ENCODE measurements at regions not wholly inside any gene's neighbourhood (a gene's known extent, or its start where the extent isn't known, plus 50 kb on each side); places are given as distances from the start of the nearest gene placed in this dataset.

DNA sequence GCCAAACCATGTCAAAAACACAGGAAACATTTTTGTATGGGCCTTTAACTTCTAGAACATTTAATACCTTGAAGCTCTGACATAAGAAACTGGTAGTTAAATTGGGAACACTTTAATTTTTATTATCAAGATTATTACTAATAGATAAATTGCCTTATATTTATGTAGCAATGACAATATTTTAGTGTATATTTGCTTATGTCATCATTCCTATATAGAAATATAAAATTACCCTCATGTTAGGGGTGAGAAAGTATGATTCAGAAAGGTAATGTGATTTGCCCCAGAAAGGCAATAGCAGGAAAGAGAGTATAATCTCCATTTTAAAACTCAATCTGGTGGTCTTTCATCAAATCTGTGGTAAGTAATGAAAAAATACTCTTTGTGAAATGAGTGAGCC is 147.4 kb downstream of the IL15 start:
- no peak overlapping the region for H3K27ac ChIP-seq
- TF ChIP-seq, protein P1, sequence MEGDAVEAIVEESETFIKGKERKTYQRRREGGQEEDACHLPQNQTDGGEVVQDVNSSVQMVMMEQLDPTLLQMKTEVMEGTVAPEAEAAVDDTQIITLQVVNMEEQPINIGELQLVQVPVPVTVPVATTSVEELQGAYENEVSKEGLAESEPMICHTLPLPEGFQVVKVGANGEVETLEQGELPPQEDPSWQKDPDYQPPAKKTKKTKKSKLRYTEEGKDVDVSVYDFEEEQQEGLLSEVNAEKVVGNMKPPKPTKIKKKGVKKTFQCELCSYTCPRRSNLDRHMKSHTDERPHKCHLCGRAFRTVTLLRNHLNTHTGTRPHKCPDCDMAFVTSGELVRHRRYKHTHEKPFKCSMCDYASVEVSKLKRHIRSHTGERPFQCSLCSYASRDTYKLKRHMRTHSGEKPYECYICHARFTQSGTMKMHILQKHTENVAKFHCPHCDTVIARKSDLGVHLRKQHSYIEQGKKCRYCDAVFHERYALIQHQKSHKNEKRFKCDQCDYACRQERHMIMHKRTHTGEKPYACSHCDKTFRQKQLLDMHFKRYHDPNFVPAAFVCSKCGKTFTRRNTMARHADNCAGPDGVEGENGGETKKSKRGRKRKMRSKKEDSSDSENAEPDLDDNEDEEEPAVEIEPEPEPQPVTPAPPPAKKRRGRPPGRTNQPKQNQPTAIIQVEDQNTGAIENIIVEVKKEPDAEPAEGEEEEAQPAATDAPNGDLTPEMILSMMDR (IDR thresholded peaks at IDR 0.05): no peak
- no peak for TF ChIP-seq ZFX (IDR thresholded peaks at IDR 0.05; ENCODE audit: borderline replicate concordance)

DNA sequence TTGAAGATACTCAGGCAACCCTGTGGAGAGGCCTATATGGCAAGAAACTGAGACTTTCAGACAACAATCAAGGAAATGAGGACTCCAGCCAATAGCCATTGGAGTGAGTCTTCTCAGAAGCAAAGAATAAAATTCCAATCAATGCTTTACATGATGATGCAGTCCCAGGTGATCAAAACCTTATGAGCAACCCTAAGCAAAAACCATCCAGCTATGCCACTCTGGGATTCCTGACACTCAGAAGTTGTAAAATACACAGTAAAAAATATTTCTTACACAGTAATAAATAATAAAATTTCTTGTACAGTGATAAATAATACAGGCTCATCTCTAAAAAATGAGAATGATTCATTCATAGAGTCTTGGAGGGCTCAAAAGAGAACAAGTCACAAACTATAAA is 150.6 kb downstream of the IL15 start:
- no peak overlapping the region for H3K27ac ChIP-seq
- TF ChIP-seq ZFX (IDR thresholded peaks at IDR 0.05; ENCODE audit: borderline replicate concordance): no peak
- TF ChIP-seq, protein P1 (IDR thresholded peaks at IDR 0.05): no peak

DNA sequence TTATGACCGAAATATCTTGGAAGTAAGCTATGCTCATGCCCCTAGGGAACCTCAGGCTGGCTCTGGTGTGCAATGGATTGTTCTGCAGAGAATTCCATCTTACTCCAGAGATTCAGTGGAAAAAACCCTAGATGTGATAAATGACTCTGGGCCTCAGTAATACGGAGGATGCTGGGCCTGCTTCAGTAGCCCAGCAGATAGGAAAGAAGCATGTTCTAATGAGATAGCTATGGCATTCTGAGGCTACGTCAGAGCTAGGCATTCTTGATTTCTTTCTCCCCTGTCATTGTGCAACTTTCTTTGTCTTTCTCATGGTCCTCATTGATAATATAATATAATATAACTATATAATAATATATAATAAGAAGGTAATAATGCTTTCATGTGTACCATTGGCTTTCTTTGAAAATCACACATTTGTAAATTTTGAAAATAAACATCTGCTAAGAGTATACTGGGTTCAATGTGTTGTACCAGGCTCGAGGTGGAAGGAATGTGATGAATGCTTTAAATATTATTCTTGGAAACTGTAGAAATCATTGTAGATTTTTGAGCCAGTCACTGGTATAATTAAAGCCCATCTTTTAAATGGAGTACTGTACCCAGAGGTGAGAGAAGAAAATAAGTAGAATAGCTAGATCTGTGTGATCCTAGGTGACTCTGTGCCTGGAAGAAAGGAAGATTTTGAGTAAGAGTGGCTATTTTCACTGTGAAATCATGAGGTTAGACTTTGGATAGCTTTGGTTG is 152.0 kb downstream of the IL15 start:
- TF ChIP-seq, protein P1 (IDR thresholded peaks at IDR 0.05): no peak
- TF ChIP-seq ZFX (IDR thresholded peaks at IDR 0.05; ENCODE audit: borderline replicate concordance): no peak
- no peak overlapping the region for H3K27ac ChIP-seq

DNA sequence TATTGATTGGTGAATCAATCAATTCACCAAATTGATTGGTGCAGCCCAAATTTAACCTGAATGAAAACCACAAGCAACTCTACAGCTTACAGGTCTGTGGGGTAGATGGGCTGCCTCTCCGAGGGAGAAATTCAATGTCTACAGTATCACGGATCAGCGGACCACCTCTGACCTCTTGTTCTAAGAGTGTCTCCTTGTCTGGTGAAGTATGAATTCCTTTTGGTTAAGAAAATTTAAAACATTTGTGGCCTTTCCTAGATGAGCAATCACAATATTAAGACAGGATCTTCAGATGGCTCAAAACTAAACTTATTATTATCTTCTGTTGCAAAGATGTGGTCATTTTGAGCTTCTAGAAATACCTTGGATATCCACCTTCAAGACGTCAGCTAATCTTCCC is 153.3 kb downstream of the IL15 start:
- TF ChIP-seq, protein P1 (IDR thresholded peaks at IDR 0.05): no peak
- no peak for TF ChIP-seq ZFX (IDR thresholded peaks at IDR 0.05; ENCODE audit: borderline replicate concordance)
- H3K27ac ChIP-seq: no peak overlapping the region

DNA sequence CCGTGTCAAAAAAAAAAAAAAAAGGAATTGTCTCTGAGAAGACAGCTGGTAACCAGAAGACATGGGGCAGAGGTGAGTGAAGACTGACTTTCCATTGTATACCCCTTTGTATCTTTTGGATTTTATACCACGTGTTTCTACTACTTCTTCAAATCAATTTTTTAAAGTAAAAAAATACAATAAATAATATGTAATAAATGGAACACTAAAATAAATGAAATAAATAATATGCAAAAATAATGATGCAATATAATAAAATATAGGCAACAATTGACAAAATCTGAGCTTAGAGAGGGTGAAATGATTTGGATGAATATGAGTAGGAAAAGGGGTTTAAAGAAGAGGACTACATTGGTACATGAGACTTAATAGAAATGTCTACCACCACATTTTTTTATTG is 155.8 kb downstream of the IL15 start:
- no peak overlapping the region for H3K27ac ChIP-seq
- TF ChIP-seq, protein P1 (IDR thresholded peaks at IDR 0.05): no peak
- TF ChIP-seq ZFX (IDR thresholded peaks at IDR 0.05; ENCODE audit: borderline replicate concordance): no peak

DNA sequence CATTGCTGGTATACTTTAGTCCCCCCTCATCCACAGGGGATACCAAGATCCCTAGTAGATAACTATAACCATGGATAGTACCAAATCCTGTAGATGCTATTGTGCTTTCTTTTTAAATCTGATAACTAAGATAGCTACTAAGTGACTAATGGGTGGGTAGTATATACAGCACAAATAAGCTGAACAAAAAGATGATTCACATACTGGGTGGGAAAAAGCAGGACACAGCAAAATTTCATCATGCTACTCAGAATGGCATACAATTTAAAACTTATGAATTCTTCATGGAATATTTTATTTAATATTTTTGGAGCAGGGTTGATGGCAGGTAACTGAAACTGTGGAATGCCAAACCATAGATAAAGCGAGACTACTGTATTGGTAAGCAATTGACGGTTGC is 161.6 kb downstream of the IL15 start:
- no peak overlapping the region for H3K27ac ChIP-seq
- TF ChIP-seq, protein P1 (IDR thresholded peaks at IDR 0.05): no peak
- TF ChIP-seq ZFX (IDR thresholded peaks at IDR 0.05; ENCODE audit: borderline replicate concordance): no peak

DNA sequence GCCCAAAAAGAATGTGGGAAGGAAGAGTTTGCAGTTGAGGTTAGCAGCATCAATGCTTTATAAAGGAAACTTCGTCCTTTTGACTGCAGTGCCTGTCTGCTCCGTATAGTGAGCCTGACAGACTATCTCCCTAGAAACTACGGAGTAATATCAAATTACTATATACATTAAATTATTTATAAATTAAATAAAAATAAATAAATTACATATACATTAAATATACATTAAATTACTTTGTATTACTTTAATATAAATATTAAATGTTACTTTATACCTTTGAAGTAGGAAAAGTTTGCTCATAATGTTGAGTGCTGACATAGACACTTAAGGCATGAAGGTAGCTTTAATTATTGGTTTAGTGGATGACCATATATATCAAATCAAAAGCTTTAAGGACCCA is 165.2 kb downstream of the IL15 start:
- TF ChIP-seq, protein P1 (IDR thresholded peaks at IDR 0.05): no peak
- no peak for TF ChIP-seq ZFX (IDR thresholded peaks at IDR 0.05; ENCODE audit: borderline replicate concordance)
- no peak overlapping the region for H3K27ac ChIP-seq

Data from 22Rv1 (cell line).